ENCODE measurements at regions not wholly inside any gene's neighbourhood (a gene's known extent, or its start where the extent isn't known, plus 50 kb on each side); places are given as distances from the start of the nearest gene placed in this dataset.

- Histone ChIP-seq H3K9ac (ENCODE audit: low read length) (peak overlapping the region; percentile 55; the same call in 1 of the 2 replicates), H2AFZ (ENCODE audit: low read depth, low read length, poor library complexity, severe bottlenecking) (no peak overlapping the region), H3K36me3 (ENCODE audit: control insufficient read depth in 1 of 2, insufficient read depth in 2 of 2, low read length in 2 of 2) (no peaks in the 10 kb centered on the region; a peak in 1 of 4 replicates), H3K27ac (ENCODE audit: low read depth, low read length) (peak overlapping the region; percentile 73), H3K9me2 (ENCODE audit: insufficient read depth) (no peaks in the 10 kb centered on the region), H3K4me3 (replicated peaks in 1 of 2; ENCODE audit: low read depth in 1 of 2, low read length in 2 of 2) (no peak overlapping the region), H3K27me3 (ENCODE audit: insufficient read depth, low read length) (no peaks in the 10 kb centered on the region), H3K9me3 (ENCODE audit: control insufficient read depth in 1 of 2, insufficient read depth in 1 of 2, low read depth in 1 of 2, low read length in 2 of 2) (no peaks in the 10 kb centered on the region), H3K4me2 (ENCODE audit: low read length) (no peak overlapping the region), H4K20me1 (ENCODE audit: insufficient read depth) (no peaks in the 10 kb centered on the region), H3K79me2 (ENCODE audit: insufficient read depth, low read length) (no peaks in the 10 kb centered on the region; the same call in 1 of the 2 replicates), H3K4me1 (ENCODE audit: control insufficient read depth in 1 of 2, insufficient read depth in 2 of 2, low read length in 2 of 2) (peaks cover 37 to 94% of the 10 kb centered on the region in 2 experiments)
- ChIA-PET RAD21 (ENCODE audit: low non-redundant PET in 1 of 2, low total read pairs in 2 of 2, uncharacterized antibody in 2 of 2, unreplicated experiment in 2 of 2) (no interaction called here), CTCF (no interaction called here), POLR2A (no interaction called here)
- ATAC-seq: no peak
- TF ChIP-seq ELF1 (IDR thresholded peaks at IDR 0.05; ENCODE audit: borderline replicate concordance, low read depth) (no peak), CEBPB (IDR thresholded peaks at IDR 0.05; ENCODE audit: low read depth) (no peak), SIN3A (IDR thresholded peaks at IDR 0.05; ENCODE audit: low read depth) (no peak), EGR1 (IDR thresholded peaks at IDR 0.05; ENCODE audit: low read depth) (no peak), ATF3 (IDR thresholded peaks at IDR 0.05) (no peak), SP1 (IDR thresholded peaks at IDR 0.05; ENCODE audit: low read depth) (no peak), TCF7L2 (IDR thresholded peaks at IDR 0.05; ENCODE audit: borderline replicate concordance, extremely low read depth, insufficient read depth, insufficient read length) (no peak), REST (IDR thresholded peaks at IDR 0.05; ENCODE audit: low read depth) (no peak), ZFX (IDR thresholded peaks at IDR 0.05) (no peak), POLR2AphosphoS5 (IDR thresholded peaks at IDR 0.05; ENCODE audit: low read depth, low read length) (no peak), POLR2A (IDR thresholded peaks at IDR 0.05; ENCODE audit: borderline replicate concordance, extremely low read depth, insufficient read depth, insufficient read length) (no peak), EZH2 (IDR thresholded peaks at IDR 0.05) (no peak), EZH2phosphoT487 (IDR thresholded peaks at IDR 0.05; ENCODE audit: borderline replicate concordance) (no peak)
- TF ChIP-seq, protein P1, sequence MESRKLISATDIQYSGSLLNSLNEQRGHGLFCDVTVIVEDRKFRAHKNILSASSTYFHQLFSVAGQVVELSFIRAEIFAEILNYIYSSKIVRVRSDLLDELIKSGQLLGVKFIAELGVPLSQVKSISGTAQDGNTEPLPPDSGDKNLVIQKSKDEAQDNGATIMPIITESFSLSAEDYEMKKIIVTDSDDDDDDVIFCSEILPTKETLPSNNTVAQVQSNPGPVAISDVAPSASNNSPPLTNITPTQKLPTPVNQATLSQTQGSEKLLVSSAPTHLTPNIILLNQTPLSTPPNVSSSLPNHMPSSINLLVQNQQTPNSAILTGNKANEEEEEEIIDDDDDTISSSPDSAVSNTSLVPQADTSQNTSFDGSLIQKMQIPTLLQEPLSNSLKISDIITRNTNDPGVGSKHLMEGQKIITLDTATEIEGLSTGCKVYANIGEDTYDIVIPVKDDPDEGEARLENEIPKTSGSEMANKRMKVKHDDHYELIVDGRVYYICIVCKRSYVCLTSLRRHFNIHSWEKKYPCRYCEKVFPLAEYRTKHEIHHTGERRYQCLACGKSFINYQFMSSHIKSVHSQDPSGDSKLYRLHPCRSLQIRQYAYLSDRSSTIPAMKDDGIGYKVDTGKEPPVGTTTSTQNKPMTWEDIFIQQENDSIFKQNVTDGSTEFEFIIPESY (IDR thresholded peaks at IDR 0.05; ENCODE audit: extremely low read depth, insufficient replicate concordance, low read length): no peak
- BruUV-seq (replicated peaks): no TSS peak
- intact Hi-C loops (cut with micrococcal nuclease): no loop called here
- DNase-seq (ENCODE audit: low read depth, low spot score): no peak
Observed at GRCh38 chr7:130840599-130840998, 106.6 kb upstream of the KLF14 start.
